CD4-positive, alpha-beta T cell treated with Interleukin-21 for 1 hour (primary cell): ENCODE measurements at regions not wholly inside any gene's neighbourhood (a gene's known extent, or its start where the extent isn't known, plus 50 kb on each side); places are given as distances from the start of the nearest gene placed in this dataset.
"Not testable (repeated sequence)": the region's sequence is repeated elsewhere in the genome, so short reads cannot be mapped to it uniquely, and the experiment has no call there.

Experiments
- DNase-seq: peaks from one replicate; pipeline ENCODE4 v3.0.0-alpha.2; 2020

DNA sequence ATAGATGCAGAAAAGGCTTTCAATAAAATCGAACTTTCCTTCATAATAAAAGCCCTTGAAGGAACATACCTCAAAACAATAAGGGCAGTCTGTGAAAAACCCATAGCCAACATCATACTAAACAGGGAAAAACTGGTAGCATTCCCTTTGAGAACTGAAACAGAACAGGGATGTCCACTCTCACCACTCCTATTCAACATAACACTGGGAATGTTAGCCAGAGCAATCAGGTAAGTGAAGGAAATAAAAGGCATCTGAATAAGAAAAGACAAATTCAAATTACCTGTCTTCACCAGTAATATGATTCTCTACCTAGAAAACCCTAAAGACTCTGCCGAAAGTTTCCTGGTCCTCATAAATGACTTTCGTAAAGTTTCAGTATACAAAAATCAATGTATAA is 861.0 kb upstream of the VRK2 start:
- DNase-seq, result no peak

DNA sequence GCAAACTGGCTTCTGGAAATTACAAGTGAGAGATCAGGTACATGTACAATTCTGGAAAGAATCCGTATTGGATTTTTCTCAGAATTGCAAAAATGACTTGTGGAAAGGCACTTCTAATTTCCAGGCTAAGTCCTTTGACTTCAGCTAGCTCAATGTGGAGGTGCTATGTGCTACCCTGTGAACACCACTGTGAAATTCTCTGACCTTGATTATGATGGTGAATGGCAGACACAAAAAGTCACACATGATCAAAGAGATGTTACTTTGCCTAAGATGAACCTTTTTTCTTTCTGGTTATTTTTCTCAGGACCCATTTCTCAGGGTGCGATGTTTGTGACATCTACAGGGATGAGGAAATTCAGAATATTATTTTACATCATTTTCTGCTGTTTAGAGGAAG is 856.6 kb upstream of the VRK2 start:
- no peak for DNase-seq

DNA sequence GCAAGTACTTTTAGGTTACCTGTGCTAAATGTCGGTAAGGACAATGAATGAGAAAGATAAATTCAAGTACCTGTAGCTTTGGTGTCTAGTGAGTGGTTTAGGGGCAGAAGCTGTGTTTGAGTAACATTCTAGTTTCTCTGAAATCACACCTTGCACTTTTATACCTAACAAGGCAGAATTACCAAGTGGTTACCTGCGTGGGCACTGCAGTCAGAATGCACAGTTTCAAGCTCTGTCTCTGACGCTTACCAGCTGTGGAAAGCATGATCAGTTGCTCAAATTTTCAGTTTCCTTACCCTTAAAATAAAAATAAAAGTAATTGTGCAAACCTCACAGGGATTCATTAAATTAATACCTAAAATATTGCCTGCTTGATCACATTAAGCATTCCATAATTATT is 846.9 kb upstream of the VRK2 start:
- no peak for DNase-seq

DNA sequence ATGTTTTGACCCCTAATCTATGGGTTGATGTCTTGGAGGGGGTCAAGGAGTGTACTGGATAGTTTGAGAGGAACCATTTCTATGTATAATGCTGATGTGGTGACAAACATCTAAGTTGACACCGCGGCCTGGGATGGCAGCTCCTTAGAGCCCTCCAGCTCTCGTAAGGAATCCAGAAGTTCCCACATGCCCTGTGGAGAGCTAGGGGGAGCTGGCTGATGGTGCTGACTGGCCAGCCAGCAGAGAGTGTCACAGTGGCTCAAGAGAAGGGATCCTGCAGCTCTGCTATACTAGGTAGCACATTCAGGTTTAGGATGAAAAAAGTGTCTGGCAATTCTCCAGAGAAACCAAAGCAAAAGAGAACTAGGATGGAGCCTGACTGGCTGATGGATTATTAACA is 842.2 kb upstream of the VRK2 start:
- DNase-seq, result no peak

DNA sequence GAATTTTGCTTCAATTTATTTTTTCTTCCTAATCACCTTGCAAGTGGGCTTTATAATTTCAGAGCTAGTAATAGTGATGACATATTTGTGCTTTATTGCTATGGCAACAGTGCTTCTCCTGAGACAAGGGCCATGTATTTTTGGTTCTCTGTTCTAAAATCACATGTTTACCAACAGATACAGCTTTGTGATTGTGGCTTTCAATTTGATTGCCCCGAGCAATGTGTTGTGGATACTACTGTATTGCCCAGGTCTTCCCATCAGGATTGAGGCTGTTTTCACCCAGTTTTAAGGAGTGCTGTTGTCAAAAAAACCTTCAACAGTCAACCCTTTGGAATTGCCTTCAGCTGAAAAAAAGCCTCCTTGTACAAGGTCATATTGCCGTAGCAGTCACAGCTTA is 841.4 kb upstream of the VRK2 start:
- DNase-seq, result no peak

DNA sequence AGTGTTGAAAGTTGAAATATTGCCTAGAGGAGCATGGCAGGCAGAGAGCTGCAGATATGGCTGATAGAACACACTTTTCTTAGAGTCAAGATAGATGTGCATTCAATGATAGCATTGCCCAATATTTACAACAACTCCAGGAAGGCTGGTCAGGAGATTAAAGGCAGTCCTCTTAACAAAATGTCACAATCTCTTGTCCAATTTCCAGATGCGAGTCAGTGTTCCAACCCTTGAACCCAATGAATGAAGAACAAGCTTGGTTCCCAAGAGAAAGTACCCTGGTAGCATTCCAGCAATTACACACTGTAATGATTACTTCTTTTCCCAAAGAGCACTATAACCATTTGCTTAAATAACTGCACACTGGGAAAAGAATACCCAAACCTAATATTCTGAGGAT is 839.4 kb upstream of the VRK2 start:
- DNase-seq, result no peak

DNA sequence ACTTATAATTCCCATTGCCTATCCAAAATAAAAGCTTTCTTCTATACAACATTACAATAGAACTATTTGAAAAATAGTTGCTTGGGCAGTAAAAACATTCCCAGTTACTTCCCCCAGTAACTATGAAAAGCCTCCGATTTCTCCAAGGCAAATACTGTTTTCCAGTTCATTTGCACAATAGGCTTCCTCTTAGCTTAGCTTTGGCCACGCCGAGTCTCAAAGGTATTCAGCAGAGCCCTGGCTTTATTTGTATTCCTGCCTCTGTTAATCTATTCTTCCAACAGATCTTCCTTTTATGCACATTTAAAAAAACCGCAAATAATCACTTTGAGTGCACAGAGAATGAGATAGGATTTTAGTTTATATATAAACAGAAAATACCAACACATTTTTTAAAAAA is 836.8 kb upstream of the VRK2 start:
- DNase-seq, result no peak

DNA sequence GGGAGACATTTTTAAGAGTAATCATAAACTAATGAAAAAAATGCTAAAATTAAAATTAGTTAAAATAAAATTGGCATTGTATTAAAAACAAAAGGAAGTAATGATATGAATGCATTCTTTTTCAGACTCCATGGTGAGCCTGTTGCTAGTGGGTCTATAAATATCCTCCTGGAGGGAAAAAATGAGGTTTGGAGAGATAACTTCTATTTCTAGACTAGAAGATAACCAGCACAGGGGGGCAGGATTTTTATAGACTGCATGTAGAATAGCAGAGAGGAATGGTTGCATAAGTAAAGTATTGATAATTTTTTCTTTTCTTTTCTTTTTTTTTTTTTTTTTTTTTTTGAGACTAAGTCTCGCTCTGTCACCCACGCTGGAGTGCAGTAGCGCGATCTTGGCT is 835.8 kb upstream of the VRK2 start:
- DNase-seq, result no peak

DNA sequence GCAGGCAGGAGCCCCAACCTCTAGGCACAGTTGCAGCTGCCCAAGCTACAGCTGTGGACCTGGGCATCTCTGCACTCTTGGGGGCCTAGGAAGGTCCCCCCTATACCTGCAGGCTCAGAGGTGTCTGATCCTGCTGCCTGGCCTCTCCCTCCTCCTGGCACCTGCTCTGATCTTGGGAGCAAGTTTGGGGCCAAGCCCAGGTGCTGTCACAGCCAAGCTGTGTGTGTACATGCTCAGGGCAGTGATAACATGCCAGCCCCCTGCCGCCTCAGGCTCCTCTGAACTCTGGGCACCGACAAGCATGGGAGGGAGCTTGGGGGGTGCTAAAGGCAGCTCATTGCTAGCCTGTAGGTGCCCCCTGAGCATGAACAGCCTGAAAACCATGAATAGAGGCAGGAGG is 829.6 kb upstream of the VRK2 start:
- DNase-seq, result no peak

DNA sequence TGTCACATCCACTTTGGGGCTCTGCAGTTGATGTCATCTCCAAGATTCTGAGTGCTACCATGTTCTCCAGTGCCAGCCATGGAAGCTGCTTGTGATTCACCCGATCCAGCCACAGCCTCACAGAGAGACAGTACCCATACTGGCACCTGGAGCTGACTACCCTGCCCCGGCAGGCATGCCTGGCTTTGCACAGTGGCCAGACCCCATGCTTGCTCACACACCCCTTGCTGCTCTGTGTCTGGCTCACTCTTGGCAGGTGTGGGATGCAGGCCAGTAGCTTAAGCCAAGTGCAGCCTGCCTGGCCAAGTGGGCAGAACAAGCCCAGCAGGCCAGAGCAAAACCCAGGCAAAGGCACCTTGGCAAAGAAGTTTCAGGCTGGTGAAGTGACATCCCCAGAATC is 828.4 kb upstream of the VRK2 start:
- no peak for DNase-seq

DNA sequence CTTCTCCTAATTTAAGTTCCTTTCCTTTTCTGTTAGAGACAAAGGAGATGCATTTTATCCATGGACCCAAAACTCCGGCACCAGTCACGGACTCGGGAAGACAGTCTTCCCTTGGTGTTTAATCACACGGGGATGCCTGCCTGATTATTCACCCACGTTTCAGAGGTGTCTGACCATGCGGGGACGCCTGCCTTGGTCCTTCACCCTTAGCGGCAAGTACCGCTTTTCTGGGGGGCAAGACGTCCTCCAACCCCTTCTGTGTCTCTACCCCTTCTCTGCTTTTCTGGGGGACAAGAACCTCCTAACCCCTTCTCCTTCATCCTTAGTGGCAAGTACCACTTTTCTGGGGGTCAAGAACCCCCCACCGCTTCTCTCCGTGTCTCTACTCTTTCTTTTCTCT is 816.9 kb upstream of the VRK2 start:
- not testable (repeated sequence) for DNase-seq

DNA sequence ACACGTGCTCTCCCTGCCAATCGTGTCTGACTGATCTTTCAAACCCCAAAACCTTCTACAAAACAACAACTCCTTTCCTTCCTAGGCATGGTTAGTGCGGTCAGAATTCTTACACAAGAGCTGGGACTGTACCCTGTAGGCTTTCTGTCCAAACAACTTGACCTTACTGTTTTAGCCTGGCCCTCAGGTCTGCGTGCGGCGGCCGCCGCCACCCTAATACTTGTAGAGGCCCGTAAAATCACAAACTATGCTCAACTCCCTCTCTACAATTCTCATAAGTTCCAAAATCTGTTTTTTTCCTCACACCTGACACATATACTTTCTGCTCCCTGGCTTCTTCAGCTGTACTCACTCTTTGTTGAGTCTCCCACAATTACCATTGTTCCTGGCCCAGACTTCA is 814.3 kb upstream of the VRK2 start:
- not testable (repeated sequence) for DNase-seq

DNA sequence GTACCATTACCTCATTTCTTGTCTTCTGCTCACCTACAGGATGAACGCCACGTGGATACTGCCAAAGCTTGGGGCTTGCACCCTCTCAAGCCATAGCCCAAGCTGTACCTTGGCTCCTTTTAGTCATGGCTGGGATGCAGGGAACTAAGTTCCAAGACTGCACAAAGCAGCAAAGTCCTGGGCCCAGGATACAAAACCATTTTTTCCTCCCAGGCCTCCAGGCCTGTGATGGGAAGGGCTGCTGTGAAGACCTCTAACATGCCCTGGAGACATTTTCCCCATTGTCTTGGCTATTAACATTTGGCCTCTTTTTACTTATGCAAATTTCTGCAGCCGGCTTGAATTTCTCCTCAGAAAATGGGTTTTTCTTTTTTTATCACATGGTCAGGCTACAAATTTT is 795.1 kb upstream of the VRK2 start:
- DNase-seq, result not testable (repeated sequence)

DNA sequence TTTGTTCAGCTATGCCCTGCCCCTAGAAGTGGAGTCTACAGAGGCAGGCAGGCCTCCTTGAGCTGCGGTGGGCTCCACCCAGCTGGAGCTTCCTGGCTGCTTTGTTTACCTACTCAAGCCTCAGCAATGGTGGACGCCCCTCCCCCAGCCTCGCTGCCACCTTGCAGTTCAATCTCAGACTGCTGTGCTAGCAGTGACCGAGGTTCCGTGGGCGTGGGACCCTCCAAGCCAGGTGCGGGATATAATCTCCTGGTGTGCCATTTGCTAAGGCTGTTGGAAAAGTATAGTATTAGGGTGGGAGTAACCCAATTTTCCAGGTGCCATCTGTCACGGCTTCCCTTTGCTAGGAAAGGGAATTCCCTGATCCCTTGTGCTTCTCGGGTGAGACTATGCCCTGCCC is 770.2 kb upstream of the VRK2 start:
- not testable (repeated sequence) for DNase-seq

DNA sequence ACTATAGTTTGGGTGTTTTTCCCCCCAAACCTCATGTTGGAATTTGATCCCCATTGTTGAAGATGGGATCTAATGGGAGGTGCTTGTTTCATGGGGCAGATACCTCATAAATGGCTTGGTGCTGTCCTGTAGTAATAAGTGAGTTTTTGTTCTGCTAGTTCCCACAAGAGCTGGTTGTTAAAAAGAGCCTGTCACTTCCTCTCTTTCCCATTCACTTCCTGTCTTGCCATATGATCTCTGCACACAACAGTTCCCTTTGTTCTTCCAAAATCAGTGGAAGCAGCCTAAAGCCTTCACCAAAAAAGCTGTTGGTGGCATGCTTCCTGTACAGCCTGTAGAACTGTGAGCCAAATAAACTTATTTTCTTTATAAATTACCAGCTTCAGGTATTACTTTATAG is 768.2 kb upstream of the VRK2 start:
- no peak for DNase-seq

DNA sequence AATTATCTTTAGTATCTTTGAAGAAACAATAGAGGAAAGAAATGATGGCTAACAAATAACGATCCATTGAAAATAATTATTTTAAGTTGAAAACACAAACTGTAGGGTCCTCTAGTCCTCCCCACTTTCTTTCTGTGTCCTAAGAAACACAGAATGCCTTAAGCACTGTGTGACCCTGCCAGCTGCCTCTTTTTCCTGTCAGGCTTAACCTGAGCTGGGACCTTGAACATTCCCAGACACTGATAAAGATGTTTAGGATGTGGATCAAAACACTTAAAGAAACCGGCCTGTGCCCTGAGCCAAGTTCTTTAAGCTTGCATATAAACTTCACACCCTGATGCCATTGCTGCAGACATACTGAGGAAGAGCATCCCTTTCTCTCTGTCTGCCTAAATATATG is 755.4 kb upstream of the VRK2 start:
- DNase-seq, result no peak

DNA sequence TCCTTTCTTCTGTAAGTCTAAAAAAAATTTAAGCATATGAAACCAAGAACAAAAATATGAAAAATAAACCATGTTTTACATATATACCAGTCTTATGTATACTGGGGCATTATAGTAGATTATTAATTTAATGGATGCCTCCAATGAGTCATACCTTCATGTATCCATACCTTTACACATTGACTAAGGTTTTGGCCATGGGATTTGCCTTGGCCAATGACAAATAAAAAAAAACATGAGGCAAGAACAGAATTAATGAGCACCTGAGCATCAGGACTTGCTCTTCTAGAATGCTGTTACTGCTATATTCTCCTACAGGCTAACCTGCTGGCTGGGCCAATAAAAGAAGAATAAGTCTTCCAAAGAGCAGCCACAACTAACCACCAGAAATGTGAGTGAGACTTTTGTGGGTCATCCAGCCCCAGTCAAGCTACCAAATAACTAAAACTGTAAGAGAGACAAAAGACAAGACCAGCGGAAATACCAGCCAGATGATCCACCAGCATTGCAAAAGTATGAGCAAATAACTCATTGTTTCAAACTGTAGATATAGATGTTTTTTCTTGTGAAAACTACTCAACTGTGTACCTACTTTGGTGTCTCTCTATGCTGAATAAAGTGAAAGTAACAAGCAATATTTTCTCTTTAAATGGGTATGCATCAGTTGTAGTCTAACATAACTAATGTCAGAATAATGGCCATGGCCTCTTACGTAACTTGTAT is 749.6 kb upstream of the VRK2 start:
- no peak for DNase-seq

DNA sequence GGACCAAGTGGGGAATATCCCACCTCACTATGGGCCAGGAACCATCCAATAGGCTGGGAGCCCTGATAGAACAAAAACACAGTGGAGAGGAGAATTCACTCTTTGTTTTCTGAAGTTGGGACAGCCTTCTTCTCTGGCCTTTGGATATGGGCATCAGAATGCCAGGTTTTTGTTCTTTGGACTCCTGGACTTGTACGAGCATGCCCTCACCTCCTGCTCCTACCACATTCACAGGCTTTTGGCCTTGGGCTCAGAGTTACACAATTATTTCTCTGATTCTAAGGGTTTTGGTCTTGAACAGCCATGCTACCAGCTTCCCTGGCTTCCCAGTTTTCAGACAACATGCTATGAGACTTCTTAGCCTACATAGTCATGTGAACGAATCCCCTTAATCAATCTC is 732.9 kb upstream of the VRK2 start:
- DNase-seq, result no peak

DNA sequence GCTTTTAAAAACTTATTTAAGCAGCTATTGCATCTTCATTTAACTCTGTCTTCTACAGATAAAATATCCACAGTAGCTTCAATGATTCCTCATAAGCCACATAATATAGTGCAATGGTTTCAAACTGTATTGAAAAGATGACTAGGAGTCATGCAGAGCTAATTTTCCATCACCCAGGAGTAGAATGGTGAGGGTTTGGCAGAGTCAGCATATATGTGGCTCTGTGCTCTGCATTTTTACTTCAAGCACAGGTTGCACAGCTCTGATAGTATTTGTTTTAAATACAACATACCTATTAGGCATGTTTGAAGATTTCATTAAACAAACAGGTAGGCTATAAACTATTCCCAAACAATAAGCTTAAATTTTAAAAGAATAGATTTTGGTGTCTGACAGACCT is 731.9 kb upstream of the VRK2 start:
- DNase-seq, result no peak

DNA sequence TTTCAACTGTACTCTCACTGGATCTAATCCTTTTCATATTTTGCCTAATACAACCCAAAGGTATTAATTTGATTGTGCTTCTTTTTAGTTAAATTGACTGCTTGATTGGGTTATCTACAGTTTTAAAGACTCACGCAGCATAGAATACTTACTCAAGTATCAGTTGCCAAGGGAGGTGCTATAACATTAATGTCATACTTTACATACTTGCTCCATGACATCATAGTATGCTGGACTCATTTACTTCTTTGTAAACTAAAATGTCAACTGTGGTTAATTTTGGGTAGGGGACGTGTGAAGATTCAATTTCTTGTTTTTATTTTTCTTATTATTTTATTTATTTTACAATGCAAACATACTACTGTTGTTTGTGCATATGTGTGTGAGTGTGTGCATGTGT is 716.2 kb upstream of the VRK2 start:
- no peak for DNase-seq

DNA sequence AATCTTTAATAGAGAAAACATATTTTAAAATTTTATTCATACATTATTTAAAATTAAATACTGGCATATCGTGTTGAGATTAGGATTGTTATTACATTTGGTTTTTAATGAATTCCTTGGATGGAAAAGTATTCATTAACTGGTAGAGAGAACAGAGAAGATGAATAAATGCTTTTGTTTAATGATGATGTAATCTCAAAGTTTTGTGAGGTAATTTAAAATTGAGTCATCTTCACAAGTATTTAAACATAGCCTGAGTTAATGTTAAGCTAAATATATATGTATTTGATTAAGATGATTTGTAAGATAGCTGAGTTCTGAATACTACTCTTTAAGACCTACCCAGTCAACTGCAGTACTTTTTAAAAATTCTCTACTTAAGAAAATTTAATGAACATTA is 713.4 kb upstream of the VRK2 start:
- no peak for DNase-seq

DNA sequence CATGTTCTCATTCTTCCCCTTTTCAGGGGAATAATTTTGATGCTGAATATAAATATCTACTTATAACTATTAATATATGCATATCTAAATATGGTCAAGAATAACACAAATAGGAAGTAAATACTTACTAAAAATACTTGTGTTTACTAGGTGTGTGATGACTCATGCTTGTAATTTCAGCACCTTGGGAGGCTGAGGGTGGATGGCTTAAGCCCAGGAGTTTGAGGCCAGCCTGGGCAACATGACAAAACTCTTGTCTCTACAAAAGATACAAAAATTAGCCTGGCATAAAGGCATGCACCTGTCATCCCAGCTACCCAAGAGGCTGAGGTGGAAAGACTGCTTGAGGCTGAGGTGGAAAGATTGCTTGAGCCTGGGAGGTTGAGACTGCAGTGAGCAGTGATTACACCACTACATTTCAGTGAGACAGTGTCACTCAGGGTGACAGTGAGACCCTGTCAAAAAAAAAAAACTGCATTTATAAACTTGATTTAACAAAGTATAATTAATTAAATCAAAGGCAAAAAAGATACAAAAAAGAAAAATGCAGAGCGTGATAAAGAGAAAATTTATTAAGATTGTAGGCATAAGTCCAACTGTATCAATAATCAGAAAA is 703.1 kb upstream of the VRK2 start:
- no peak for DNase-seq

DNA sequence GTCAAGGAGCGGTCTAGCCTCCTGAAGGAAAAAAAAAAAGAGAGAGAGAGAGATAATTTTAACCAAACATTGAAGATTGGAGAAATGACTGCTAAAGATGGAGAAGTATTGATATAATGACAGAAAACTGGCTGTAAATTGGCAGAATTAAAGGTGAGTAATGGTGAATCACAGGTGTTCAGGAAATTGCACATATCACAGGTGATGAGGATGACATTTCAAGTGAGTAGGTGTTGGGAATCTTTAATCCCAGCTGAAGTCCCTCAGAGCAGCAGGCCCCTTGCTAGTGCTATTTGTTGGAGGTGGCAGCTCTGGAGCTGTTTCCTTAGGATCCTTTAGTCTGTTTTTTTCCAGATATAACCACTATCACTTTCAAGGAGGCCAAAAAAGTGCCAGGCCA is 678.4 kb upstream of the VRK2 start:
- DNase-seq, result no peak

DNA sequence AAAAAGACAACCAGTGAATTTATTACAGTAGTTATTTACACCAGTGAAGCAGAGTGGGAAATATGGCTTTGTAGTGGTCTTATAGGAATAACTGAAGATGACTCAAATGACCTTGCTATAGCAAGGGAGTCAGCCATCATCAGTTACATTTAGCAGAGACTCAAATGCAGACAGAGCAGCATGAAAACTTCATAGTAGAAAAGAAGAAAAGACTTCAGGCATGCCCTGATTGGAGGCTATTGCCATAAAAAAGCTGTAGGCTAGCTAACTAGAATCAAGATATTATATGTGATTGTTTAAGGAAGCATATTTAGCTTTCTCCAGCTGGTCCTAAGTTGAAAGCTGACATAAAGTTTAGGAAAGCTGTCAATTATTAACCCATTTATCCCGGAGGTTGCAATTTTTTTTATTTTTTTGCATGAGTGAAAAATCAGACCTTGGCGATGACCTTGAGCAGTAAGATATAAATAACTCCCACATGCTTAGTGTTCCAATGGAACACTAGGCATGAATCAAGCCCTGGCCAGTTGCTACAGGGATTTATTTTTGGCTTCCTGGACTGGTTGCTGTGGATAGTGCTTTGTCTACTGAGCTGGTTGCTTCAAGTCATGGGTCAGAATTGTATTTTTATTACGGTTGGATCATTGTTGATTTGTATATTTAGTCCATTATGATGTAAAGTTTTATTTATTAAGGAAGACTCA is 675.6 kb upstream of the VRK2 start:
- DNase-seq, result no peak
